SKM-1 treated with dmso at 0.1 percent for 144 hours (cell line): ENCODE measurements at regions not wholly inside any gene's neighbourhood (a gene's known extent, or its start where the extent isn't known, plus 50 kb on each side); places are given as distances from the start of the nearest gene placed in this dataset.
"Not testable (repeated sequence)": the region's sequence is repeated elsewhere in the genome, so short reads cannot be mapped to it uniquely, and the experiment has no call there.

Experiments used
- DNase-seq: peaks from one replicate; lab custom pipeline; 2025; ENCODE audit not compliant: unreplicated experiment; lab: John Stamatoyannopoulos, UW

GRCh38 chr5:42950116-42950455, 90.0 kb downstream of the ANXA2R start:
- DNase-seq: no peak

- peak; percentile 80 for DNase-seq
These were observed 90.6 kb downstream of the ANXA2R start for GRCh38 chr5:42949348-42950115.

DNA sequence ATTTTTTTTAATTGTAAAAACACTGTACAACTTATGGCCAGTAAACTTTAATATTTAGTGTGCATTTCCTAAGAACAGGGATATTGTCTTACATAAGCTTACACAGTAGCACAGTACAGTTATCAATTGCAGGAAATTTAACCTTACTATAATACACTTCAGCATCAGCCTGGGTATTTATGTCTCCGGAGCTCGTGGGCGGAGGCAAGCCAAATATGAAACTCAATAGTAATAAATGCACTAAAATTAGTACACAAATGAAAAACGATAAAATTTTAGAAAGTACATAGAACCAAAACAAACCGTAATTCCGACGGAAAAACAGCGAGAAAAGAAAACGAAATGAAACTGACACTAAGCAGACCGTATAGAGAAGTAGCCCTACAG, 91.2 kb downstream of the ANXA2R start:
- DNase-seq: no peak

GRCh38 chr5:42944989-42945388, 95.1 kb downstream of the ANXA2R start:
- no peak for DNase-seq

- no peak for DNase-seq
These were observed 96.0 kb downstream of the ANXA2R start for GRCh38 chr5:42943931-42944631.

DNA sequence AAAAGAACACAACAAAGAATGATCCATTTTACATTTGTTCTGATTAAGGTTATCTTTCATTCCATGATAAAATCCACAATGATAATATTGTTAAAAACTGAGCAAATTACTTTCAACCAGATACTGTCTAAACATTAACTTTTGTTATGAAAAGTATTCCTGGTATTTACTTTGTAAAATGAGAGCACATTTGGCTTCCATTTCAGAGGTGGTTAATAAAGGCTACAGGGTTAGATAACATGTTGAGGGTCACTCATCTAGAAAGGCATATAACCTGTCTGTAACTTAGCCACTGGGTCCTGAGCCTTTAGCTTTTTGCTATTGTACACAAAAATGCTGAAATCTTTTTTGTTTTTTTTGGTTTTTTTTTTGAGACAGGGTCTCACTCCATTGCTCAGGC, 99.3 kb downstream of the ANXA2R start:
- DNase-seq: no peak

DNA sequence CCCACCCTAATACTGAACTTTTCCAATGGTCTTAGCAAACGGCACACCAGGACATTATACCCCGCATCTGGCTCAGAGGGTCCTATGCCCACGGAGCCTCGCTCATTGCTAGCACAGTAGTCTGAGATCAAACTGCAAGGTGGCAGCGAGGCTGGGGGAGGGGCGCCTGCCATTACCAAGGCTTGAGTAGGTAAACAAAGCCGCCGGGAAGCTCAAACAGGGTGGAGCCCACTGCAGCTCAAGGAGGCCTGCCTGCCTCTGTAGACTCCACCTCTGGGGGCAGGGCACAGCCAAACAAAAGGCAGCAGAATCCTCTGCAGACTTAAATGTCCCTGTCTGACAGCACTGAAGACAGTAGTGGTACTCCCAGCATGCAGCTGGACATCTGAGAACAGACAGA, 108.1 kb downstream of the ANXA2R start:
- not testable (repeated sequence) for DNase-seq

DNA sequence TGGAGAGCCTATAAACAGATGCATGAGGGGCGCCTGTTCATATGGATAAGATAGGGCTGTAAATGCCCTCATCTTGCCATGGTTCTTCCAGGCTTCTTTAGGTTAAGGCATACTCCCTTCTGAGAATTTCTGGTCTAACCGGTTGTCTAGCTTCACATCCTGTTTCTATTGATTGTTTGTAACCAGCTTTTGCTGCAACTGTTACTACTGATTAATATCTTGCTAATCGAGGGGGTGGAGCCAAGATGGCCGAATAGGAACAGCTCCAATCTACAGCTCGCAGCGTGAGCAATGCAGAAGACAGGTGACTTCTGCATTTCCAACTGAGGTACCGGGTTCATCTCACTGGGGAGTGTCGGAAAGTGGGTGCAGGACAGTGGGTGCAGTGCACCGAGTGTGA, 108.7 kb downstream of the ANXA2R start:
- DNase-seq: not testable (repeated sequence)

DNA sequence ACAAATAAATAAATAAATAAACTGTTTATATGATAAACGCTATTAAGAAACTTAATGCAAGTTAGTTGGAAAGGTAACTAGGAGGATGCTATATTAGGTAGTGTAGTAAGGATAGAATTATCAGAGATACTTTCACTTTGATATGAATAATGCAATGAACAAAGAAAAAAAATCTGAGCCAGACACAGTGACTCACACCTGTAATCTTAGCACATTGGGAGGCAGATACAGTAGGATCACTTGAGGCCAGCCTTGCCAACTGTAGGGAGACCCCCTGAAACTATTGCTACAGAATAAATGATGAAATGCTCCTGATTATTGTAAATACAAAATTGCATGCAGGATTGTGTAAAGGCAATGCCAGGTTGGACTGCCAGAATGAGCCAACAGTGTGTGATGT, 109.2 kb downstream of the ANXA2R start:
- no peak for DNase-seq

DNA sequence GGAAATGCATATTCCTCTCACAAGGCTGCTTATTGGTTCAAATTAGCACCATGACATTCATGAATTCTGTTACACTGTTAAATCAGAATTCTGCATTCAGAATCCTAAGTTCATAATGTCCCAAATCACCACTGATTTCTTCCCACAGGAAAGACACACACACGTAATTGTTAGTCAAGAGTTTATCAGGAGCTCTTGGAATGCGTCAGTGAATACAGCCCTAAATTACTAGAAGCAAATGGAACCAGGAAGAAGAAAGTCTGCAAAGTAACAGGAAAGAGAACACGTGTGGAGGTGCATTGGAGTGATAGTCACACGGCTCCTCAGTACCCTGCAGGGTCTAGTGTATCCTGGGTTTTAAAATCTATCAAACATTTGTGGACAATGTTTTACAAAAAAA, 110.2 kb downstream of the ANXA2R start:
- DNase-seq: no peak

DNA sequence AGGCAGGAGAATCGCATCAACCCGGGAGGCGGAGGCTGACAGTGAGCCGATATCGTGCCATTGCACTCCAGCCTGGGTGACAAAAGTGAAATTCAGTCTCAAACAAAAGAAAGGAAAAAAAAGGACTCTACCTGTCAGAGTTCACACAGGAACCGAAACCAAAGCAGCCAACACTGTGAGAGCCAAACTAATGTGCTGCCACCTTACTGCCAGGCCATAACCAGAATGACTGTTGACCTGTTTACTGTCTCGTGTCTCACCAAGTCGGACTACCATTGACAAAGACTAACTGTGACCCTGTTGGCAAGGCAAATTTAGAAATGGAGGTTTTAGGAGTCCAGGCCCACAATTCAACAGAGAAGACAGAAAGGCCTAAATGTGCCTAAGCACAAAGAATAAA, 112.4 kb downstream of the ANXA2R start:
- no peak for DNase-seq

DNA sequence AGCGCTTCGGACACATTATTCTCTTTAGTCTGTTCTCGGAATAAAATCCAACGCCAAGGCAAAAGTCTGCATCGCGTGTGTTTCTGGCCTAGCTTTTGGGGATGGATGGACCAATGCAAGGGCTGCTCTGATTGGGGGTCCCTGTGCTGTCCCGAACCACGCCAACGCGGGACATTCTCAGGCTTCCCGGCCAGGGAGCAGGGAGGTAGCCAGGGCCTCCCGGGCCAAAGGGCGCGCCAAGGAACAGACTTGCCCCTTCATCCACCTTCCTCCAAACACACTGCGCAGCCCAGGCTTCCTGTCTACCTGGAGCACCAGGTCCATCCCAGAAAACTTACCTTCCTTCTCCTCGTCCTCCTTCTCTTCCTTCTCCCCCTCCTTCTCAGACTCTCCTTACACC, 113.0 kb upstream of the SELENOP start:
- DNase-seq: no peak

DNA sequence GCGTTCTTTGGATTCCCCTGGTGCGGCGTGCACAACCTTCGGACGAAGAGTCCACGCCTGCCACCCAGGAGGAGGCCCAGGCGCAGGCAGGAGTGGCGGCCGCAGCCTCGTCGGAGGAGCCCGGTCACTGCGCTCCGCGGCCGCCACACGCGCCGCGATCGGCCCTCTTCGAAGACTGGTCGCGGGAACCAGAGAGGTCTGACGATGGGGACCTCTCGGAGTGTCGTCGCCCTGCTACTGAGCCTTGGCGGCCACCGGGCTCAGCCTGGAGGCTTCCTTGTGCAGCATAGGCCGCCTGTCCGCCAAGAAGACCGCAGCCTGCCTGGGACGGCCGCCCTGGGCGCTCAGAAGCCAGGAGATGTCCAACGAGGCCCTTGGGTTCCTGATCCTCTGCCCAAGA, 112.5 kb upstream of the SELENOP start:
- DNase-seq: no peak

DNA sequence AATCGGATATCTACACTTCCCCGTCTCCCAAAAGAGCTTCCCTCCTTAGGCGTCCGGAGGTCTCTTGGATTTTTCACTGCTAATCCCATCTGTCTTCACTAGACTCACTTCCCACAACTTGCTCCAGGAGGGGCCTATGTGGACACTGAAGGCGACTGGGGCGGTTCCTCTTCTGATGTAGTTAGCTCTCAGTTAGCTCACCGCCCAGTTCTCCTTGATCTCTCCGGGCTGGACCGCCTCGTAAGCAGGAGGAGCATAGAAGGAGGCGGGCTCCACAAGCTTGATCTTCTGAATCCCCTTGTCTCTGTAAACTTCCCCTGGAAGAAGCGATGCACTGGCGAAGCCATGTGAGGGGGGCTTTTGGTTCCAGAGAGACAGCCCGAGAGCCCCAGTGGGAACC, 112.0 kb upstream of the SELENOP start:
- no peak for DNase-seq

GRCh38 chr5:42919600-42919999, 107.9 kb upstream of the SELENOP start:
- DNase-seq: no peak

GRCh38 chr5:42915306-42915866, 103.7 kb upstream of the SELENOP start:
- no peak for DNase-seq

- DNase-seq: peak; percentile 6
These were observed 100.6 kb upstream of the SELENOP start for GRCh38 chr5:42912184-42912798.

DNA sequence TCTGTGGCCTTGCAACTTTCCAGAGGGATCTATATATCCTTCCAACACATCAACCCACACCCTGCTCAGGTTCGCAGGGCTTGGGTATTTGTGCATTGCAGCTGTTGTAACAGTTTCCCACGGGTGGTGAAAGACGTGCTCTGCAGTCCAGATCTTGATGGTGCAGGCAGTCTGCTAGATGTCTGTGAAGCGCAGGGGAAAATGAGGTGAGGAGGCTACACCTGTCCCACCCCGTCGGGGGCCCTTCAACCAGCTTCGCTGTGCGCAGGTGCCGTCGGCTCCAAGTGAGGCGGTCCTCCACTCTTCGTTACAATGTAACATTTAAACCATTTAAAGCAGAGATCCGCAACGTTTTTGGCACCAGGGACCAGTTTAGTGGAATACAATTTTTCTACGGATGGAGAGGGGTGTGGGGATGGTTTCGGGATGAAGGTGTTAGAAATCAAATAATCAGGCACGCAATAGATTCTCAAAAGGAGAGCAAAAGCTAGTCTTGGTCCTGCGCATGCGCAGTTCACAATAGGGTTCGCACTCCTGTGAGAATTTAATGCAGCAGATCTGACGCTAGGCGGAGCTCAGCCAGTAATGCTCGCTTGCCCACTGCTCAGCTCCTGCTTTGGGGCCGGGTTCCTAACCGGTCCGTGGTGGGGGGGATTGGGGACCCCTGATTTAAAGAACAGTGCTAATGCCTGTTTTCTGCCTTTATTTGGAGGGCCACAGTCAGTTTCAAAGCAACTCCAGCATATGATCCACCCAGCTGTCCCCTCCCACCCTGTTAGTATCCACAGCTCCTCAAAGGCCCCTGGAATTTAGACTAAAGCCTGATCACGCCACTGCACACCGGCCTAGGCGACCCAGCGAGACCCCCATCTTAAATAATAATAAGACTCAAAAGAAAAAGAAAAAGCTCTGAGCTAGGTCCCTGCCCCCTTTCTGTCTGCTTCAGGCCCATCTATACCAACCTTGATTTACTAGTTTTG, 97.1 kb upstream of the SELENOP start:
- peak; percentile 82 for DNase-seq

DNA sequence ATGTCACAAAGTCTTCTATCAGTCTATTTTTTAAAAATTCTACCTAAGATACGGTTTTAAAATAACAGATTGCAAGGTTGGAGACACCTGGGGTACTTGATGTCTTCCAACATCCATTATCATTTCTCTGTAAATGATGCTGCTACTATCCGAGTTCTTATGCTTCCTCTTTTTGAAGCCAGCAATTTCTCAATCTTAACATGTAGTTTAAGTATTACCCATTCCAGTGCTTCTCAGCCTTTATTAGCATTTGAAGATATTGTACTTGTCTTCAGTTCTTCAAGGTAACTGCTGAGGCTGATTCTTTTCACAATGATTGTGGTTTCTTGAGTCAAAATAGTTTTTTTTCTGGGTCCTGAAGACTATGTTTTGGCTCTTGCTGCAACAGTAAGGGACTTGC, 96.4 kb upstream of the SELENOP start:
- DNase-seq: peak; percentile 75

- DNase-seq: no peak
These were observed 94.1 kb upstream of the SELENOP start for GRCh38 chr5:42905827-42906226.

DNA sequence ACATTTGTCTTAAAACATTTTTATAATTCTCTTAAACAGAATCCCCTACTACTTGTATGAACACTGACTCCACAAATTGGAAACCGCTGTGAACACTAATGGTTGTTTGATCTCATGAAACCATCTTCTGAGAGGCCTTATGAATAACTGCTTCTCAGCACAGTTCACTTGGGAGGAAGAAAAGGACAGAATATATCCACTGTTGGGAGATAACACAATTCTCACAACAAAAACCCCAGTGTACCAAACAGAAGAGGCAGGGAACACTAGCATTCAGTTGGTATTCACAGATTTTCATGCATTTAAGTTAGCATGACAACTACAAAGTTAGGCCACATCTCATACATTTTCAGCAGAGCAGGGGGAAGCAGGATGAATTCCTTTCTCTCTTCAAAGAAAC, 89.0 kb upstream of the SELENOP start:
- no peak for DNase-seq
